NCI-H82 treated with DMSO at 0.1 percent for 48 hours (cell line): ENCODE measurements at regions not wholly inside any gene's neighbourhood (a gene's known extent, or its start where the extent isn't known, plus 50 kb on each side); places are given as distances from the start of the nearest gene placed in this dataset.
"Not testable (repeated sequence)": the region's sequence is repeated elsewhere in the genome, so short reads cannot be mapped to it uniquely, and the experiment has no call there.

ENCODE experiments used
- DNase-seq: peaks from one replicate; lab custom pipeline; 2025; ENCODE audit not compliant: unreplicated experiment; lab: John Stamatoyannopoulos, UW

DNA sequence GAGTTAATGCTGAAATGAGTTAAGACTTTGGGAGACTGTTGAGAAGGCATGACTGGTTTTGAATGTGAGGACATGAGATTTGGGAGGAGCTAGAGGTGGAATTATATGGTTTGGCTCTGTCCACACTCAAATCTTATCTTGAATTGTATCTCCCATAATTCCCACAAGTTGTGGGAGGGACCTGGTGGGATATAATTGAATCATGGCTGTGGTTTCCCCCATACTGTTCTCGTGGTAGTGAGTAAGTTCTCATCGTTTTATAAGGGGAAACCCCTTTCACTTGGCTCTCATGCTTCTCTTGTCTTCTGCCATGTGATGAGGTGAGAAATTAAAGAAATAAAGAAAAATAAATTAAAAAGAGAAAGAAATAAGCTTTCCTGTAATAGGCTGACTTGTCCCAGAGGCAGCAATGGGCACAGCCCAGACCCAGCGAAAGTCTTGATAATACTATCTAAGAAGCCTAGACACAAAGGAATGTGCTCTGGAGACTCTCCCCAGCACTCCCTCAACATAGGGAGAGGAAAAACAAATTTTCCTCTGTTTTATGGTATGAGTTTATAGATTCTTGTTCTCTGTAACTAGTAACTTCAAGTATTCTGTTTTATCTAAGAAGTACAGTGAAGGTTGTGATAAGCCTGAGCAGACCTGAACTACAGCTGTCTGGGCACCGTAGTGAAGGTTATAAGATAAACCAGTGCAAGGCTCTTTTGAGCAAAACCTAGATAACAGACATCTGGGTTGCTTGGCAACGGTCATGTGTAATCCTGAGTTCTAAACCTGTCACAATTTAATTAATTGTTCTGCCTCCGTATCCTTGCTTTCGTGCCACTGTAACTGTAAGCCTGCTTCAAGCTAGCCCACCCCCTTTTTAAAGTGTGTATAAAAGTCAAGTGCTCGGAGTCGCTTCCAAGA is 88.9 kb upstream of the ECI2 start:
- DNase-seq: no peak

DNA sequence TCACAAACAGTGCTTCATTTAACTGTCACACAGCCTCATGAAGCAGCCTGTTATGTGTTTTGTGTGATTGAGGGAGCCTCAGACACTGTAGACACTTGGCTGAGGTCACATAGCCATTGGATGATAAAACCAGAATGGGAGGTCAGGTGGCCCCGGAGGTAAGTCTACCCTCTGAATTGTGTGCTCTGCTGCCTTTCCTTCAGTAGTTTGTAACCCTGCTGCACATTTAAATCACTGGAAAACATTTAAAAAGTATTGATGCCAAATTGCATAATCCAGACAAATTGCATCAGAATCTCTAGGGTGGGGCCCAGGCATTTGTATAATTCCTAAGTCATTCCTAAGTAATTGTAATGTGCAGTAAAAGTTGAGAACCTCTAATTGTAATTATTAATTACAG is 85.2 kb upstream of the ECI2 start:
- no peak for DNase-seq

DNA sequence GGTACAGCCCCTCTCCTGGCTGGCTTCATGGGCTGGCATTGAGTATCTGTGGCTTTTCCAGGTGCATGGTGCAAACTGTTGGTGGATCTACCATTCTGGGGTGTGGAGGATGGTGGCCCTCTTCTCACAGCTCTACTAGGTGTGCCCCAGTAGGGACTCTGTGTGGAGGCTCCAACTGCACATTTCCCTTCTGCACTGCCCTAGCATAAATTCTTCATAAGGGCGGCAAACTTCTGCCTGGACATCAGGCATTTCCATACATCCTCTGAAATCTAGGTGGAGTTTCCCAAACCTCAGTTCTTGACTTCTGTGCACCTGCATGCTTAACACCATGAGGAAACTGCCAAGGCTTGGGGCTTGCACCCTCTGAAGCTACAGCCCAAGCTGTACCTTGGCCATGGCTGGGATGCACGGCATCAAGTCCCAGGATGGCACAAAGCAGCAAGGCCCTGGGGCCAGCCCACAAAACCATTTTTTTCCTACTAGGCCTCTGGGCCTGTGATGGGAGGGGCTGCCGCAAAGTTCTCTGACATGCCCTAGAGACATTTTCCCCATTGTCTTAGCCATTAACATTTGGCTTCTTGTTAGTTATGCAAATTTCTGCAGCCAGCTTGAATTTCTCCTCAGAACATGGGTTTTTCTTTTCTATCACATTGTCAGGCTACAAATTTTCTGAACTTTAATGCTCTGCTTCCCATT is 83.4 kb upstream of the ECI2 start:
- DNase-seq: not testable (repeated sequence)

DNA sequence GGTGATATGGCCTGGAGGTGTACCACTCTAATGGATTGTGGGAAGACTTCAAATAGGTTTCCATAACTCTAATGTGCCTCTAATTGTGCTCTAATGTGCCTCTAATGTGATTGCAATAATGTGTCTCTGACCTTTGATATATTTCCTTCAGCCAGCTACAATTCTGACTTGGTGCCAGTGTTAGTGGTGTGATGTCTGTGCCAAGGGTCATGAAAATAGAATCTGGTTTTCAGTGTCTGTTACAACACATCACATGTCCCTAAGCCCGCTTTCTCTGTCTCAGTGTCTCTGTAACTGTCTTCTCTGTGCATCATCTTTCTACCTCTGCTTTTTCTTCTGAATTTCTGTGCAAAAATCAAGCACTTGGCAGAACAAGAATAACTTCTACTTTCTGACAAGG is 77.2 kb upstream of the ECI2 start:
- DNase-seq: no peak

DNA sequence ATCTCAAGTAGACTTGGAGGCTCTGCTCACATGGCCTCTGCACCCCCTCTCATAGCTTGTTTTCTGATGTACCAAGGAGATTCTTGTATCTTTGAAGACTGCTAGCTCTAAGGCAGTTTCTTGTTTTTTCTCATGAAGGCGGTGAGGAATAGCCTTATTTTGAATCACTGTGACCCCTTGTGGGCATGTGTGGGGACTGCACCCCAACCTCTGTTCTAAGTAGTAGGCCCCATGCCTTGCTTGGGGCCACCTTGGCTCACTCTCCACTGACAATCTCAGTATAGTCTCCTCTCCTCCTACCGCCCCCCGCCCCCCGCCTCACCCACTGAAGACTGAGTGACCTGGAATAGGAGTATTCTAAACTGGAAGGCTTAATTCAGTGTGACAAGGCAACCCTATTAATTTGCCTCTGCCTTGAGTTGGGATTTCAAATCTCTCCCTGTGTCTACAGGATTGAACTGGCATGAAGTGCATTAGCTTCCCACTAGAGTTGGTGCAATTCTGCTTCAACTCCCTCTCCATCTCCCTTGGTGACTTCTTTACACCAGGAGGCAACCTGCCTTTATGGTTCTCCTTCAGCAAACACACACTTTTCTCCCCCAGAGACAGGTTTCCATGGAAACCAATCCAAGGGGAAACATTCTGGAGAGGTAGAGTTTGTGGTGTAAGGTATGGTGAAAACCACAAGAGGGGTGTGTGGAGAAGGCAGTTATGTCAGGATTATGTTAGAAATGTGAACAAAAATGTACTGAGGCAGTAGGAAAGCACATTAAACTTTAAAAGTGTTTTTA is 75.4 kb upstream of the ECI2 start:
- no peak for DNase-seq

- DNase-seq: no peak
These were observed 73.8 kb upstream of the ECI2 start for GRCh38 chr6:4209196-4209595.

- DNase-seq: no peak
These were observed 72.8 kb upstream of the ECI2 start for GRCh38 chr6:4208158-4208557.

- DNase-seq: not testable (repeated sequence)
These were observed 68.5 kb upstream of the ECI2 start for GRCh38 chr6:4203642-4204417.

GRCh38 chr6:4192627-4193026 is 57.3 kb upstream of the ECI2 start:
- DNase-seq: no peak

DNA sequence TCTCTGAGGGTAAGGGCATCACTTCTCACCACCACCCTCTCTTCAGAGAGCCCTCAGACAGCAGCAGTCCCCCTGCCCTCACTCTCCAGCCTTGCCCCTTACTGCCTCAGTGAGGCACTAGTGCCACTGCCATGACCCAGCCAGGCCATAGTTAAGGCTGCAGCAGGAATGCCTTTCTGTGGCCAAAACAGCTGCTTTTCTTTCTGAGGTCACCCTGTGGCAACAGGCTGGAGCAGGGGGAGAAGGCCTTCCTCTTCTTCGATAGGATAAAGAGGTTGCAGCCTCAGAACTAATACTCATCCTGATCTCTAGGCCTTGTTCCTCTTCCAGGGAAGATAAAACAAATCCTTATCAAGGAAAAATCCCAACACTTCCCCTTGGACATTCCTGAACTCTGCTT is 56.8 kb upstream of the ECI2 start:
- DNase-seq: no peak

- DNase-seq: no peak
These were observed 55.9 kb upstream of the ECI2 start for GRCh38 chr6:4191271-4191721.

- no peak for DNase-seq
These were observed 53.9 kb upstream of the ECI2 start for GRCh38 chr6:4189249-4189648.

DNA sequence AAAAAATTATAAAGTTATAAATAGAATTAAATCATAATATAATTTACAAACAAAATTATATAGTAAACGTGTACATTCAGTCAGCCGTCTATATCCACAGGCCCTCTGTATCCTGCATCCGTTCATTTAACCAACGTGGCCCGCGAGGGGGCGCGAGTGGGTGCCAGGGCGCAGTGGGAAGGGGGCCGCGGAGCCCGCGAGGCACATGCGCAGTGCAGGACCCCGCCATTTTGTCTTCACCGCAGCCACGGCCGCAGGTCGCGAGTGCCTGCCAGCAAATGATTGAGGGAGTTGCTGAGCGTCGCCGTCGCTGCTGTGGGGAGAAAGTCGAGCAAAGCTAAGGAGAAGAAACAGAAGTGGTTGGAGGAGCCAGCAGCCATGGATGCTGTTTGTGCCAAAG is 53.4 kb upstream of the ECI2 start:
- DNase-seq: no peak

DNA sequence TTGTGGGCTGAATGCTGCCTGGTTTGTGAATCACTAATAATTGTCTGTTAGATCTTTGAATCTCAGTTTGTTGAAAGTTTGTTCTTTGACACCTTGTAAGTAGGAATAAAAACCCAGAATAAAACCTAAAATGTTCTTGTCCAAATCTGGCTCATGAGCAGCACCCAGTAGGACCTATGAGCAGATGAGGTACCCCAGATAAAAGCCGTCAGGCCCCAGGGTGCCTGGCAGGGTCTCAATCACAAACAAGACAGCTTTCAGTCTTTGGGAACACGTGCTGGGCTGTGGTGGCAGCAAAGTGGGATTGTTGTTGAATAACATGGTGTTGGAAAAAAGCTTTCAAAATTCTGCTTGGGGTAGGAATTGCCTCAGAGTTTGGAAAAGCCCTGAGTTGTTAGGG is 52.1 kb upstream of the ECI2 start:
- no peak for DNase-seq

DNA sequence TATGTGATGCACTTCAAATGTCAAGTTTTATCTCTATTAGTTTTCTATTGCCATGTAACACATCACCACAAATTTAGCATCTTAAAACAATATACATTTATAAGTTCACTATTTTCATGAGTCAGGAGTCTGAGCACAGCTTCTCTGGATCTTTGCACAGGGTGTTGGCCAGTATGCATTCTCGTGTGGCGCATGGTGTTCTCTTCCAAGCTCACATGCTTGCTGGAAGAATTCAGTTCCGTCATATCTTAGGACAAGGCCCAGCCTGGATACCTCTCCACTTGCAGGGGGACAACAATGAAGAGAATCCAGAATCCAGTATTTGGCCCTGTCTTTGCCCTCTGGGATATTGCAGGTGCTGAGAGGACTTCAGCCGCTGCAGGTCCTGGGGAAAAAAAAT is 51.0 kb upstream of the ECI2 start:
- DNase-seq: no peak

DNA sequence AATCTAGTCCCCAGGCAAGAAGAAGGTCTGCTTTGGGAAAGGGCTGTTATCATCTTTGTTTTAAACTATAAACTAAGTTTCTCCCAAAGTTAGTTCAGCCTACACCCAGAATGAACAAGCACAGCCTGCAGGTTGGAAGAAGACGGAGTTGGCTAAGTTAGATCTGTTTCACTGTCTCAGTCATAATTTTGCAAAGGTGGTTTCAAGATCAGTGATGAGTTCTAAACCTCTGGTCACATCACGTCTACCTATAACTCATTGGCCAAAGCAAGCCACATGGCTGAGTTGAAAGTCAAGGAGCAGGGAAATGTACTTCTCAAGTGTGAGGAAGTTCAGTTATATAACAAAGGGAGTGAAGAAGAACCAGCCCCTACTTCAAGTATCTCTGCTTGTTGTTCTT is 50.5 kb upstream of the ECI2 start:
- no peak for DNase-seq

GRCh38 chr6:4185419-4185818 is 50.0 kb upstream of the ECI2 start:
- DNase-seq: no peak
